ENCODE measurements at regions not wholly inside any gene's neighbourhood (a gene's known extent, or its start where the extent isn't known, plus 50 kb on each side); places are given as distances from the start of the nearest gene placed in this dataset.

DNA sequence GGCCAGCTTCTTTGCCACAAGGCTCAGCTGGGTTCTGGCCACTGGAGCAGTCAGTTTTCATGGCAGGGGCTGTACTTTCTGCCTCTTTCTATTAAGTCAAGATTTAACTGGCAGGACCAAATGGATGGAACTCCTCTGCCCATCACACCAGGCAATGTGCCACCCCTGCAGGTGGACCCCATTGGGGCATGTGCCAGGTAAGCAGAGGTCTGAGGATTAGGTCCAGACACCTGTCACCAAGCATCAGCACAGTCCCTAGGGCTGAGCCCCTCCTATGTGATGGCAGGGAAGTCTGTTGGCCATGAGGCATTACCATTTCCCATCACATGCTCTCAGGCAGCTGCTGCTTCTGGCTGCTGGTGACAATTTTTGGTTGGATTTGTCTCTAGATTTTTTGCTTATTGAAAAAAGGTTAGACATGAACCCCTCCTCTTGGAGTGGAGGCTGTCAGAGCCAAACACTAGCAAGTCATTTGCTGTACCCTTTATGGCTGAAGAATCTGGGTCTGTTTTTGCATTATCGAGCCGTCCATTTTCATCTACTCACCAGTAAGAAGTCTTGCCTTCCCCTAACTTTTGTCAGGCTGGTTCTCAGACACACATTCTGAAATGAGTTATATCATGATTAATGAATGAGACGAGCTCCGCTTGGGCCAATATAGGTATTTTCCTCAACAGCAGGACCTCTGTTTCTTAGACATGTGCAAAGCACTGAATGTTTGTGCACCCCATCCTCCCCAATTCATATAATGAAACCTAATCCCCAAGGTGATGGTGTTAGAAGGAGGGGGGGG, 328.0 kb downstream of the TSN start:
- TF ChIP-seq SUZ12 (IDR thresholded peaks at IDR 0.05) (no peak), ARNT (IDR thresholded peaks at IDR 0.05) (no peak), FOXK2 (IDR thresholded peaks at IDR 0.05) (no peak), SP1 (IDR thresholded peaks at IDR 0.05) (no peak), BHLHE40 (IDR thresholded peaks at IDR 0.05; ENCODE audit: borderline replicate concordance) (no peak), ZNF384 (IDR thresholded peaks at IDR 0.05) (no peak), FOXA1 (IDR thresholded peaks at IDR 0.05) (no peak), HDGF (IDR thresholded peaks at IDR 0.05; ENCODE audit: borderline replicate concordance) (no peak), ELF4 (IDR thresholded peaks at IDR 0.05) (no peak), FOXM1 (IDR thresholded peaks at IDR 0.05; ENCODE audit: borderline replicate concordance) (no peak), CTBP1 (IDR thresholded peaks at IDR 0.05; ENCODE audit: borderline replicate concordance) (no peak)
- TF ChIP-seq, protein P1, sequence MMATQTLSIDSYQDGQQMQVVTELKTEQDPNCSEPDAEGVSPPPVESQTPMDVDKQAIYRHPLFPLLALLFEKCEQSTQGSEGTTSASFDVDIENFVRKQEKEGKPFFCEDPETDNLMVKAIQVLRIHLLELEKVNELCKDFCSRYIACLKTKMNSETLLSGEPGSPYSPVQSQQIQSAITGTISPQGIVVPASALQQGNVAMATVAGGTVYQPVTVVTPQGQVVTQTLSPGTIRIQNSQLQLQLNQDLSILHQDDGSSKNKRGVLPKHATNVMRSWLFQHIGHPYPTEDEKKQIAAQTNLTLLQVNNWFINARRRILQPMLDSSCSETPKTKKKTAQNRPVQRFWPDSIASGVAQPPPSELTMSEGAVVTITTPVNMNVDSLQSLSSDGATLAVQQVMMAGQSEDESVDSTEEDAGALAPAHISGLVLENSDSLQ (IDR thresholded peaks at IDR 0.05), result no peak

All from HEK293T (cell line).